Fibroblast of the conjunctiva (primary cell): ENCODE measurements at regions not wholly inside any gene's neighbourhood (a gene's known extent, or its start where the extent isn't known, plus 50 kb on each side); places are given as distances from the start of the nearest gene placed in this dataset.
"Not testable (repeated sequence)": the region's sequence is repeated elsewhere in the genome, so short reads cannot be mapped to it uniquely, and the experiment has no call there.

Experiments
- DNase-seq: peaks from one replicate; pipeline ENCODE4 v3.0.0-alpha.2; 2010; ENCODE audit warnings: low read depth

- DNase-seq = no peak
Observed at GRCh38 chr14:61167642-61168041, 113.5 kb downstream of the TMEM30B start.

- no peak for DNase-seq
Observed at GRCh38 chr14:61160798-61161197, 120.3 kb downstream of the TMEM30B start.

DNA sequence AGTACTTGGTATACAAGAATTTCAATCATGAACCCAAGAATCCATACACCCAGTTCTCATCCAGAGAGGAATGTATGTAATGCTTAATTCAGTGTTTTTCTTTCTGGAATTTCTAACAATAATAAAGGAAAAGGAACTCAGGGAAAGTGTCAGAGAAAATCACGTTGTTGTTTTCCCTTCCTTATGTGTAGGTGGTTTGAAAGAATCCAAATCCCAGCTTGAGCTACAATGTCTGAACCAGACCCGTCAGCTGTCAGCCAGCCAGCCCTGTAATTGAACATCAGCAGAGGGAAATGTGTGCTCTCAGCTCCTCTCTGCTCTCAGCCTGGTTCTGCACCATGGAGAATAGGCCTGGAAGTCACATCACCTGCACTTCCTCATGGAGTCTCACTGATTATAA, 126.5 kb downstream of the TMEM30B start:
- no peak for DNase-seq

DNA sequence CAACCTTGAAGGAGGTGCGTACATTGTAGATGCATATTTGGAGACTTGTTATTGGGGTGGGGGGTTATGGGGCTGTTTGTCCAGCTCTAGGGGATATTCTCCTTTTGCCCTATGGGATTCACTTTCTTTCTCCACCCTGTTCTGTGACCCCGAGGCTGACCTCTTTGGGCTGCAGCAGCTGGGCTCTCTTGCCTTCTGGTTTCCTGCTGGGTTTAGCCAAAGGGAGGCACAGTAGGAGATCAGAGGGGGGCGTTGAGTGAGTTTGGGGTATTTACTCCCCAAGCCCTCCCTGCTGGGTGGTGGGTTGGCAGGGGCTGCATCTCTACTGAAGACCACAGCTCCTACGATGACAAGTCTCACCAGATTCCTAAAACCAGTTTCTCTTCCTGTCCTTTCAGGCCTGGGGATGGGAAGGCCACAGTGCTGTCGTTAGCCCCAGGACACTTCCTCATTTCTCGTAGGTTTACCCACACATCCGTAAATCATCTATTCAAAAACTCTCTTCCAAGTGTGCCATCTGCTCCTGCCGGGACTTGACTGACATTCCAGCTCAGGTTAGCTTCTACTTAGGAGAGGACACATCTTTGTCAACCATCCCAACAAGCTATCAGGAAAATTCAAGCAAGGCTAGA, 127.1 kb downstream of the TMEM30B start:
- no peak for DNase-seq

DNA sequence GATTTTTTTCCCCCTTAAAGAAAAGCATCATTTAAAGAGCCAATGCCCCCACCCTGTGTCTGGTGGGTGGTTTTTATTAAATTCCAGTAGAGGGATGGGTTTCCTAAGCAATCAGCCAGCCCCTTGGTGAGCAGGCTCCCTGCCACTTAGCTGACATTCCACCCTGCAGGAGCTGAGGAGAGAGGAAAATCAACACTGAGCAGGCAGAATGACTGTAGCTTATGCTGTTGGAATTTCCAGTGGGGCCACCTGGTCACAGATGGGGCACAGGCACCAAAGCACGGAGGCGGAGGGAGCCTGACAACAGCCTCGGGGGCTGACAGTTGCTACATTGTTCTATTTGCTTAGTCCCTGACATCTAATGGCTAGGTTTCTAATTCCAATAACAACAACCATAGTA, 127.7 kb downstream of the TMEM30B start:
- DNase-seq = no peak

DNA sequence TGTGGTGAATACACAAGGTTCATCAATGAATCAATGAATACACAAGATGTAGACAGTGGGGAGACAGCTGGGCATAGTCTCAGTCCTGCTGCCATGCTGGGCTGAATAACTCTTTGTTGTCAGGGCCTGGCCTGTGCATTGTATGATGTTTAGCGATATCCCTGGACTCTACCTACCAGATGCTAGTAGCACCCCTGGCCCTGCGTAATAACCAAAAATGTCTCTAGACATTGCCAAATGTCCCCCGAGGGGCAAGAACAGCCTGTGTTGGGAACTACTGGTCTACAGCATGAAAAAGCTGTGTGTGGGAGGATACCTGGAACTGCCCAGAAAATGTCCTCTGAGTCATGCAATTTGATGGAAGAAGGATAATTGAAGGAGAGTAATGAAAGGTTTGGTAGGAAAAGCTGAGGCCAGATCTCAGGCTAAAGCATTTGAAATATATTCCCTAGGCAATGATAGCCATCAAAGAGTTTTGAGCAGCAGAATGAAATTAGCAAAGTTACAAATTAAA, 128.2 kb downstream of the TMEM30B start:
- no peak for DNase-seq

DNA sequence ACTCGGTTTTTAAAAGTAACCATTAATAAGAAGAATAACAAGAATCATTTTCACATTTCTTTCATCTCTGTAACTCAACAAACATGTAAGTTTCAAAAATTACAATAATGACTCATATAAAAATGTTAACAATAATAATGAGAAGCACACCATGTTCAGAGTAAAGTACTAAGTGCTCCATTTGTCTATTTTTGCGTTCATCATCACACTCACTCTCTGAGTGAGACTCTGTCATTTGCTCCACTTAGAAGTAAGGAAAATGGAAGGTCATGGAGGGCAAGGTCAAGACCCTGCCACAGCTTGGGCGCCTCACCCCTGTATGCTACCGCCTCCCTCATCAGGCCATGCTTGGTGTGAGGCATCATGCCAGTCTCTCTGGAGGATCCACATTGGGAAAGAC, 129.9 kb downstream of the TMEM30B start:
- DNase-seq = peak; percentile 67

GRCh38 chr14:61150851-61151250, 130.3 kb downstream of the TMEM30B start:
- peak; percentile 87 for DNase-seq

- DNase-seq = no peak
Observed at GRCh38 chr14:61149896-61150295, 131.2 kb downstream of the TMEM30B start.

GRCh38 chr14:61148742-61149350, 132.3 kb downstream of the TMEM30B start:
- no peak for DNase-seq

DNA sequence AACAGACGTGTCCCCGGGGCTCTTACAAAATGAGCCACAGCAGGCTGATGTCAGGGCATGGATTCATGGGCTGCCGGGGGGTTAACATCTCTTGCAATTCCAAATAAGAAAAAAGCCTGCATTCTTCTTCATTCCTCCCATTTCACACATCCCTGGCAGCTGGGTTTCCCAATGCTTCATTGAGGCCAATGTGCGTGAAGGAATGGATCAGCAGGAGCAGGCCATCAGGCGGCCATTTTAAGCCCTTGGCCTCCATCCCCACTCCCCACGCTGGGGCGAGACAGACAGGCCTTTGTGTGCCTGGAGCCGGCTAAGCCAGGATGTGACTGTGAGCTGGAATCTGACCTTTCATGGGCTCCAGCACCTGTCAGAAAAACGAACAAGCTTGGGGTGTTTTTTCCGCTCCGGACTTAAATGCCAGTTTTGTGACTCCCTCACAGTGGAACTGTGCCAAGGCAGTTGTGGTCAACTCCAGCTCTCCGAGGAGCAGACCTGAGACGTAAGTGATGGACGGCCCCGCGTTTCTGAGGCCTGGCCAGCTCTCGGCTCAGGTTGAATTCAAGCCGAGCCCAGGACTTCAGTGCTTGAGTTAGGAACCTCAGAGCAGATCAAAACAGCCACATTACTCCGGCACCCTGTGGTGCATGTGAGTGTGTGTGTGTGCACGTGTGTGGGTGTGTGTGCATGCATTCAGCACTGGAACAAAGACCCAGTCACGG, 133.1 kb downstream of the TMEM30B start:
- DNase-seq = peak; percentile 76

DNA sequence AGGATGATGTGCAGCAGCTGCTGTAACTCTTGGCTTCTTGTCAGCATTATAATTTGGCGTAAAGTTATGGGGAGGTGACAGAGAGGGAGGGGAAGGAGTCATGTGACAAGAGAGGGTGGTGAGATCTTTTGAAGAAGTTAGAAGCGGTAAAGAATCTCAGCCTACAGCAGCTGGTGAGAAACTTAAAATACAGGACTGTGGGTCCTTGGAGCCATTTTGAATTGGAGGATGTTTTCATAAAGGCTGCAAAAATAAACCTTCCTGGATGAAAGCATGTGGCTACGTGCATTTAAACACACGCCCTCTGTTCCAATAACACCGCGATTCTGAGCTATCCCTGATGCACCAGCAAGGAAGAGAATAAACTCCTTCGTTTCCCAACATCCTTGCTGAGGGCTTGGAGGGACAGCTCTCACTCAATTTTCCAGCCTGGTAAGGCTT, 133.7 kb downstream of the TMEM30B start:
- peak; percentile 47 for DNase-seq

GRCh38 chr14:61146899-61147298, 134.2 kb downstream of the TMEM30B start:
- DNase-seq = no peak

DNA sequence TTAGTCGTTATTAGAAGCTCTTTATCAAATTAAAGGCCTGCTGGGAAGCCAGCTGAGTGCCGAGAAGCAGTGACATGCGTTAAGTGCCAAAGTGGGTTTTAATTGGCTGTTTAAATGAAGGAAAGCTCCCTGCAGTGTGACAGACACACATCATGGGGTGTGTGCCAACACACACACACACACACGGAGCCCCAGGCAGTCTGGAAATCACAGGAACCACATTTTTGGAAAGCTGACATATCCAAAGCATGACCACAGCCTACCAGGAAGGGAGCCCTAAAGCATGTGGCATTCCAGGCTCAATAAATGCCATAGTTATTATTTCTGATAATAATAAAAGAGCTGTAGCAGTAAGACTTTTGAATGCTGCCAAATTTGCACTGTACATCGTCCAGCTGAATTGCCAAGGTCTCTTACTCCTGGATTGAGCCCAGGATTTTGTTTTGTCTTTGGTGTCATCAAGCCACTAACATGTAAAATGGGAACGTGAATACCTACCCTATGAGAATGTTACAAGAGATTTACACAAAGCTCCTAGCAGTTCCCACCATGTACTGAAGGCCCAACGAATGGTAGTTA, 135.1 kb downstream of the TMEM30B start:
- peak; percentile 77 for DNase-seq

DNA sequence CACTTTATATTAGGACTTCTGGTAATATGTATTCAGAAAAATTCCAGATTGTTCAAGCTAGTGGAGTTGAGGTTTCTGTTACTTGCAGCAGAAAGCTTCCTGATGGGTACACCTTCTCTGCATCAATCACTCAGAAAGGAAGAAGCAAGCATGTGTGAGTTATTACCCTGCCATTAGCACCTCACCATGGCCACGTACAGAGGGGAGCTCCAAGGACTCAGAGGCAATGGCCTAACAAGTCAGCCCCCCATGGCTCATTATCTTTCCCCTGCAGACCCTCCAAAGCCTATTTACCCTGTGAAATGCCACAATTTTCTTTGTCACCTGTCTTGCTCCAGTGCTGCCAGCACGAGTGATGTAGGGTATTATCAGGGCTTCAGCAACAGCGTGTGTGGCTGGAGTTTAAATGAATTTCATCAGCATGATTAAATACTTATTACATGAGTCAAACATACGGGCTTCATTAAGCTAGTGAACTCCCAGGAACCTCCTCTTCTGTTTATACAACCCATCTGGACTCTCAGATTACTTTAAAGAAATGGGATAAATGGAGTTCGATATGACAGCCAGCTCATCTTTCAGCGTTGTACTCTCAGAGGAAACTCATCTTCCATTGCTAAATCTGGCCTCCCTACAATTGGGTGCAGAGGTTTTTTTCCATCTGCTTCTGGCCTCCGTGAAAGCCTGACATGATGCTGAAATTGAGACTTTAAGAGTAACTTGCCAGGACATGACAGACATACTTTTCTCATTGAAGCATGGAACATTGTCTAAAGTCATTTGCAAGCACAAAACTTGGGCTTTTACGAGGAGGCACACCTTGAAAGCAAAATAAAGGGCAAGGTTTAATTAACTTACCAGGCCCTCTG, 135.9 kb downstream of the TMEM30B start:
- peak; percentile 97 for DNase-seq

GRCh38 chr14:61144117-61145033, 136.8 kb downstream of the TMEM30B start:
- DNase-seq = not testable (repeated sequence)

- peak; percentile 24 for DNase-seq
Observed at GRCh38 chr14:61140872-61141271, 140.3 kb downstream of the TMEM30B start.

DNA sequence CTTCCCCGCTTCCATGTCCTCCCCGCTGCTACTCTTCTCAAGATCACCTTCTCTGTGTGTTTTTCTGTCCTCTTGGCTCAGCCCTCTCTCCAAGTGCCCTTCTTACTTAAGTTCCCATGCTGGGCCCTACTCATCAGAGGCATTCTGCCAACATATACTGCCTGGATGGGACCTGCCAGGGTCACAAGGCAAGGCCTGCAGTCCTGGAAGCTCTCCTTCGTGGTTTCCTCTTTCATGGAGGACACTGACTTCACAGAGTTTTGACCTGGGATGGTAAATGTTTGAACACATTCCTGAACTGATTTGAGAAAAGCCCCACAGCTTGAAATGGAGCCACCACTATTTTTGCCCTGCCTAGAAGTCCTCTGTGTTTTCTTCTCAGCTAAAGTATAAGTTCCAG, 140.9 kb downstream of the TMEM30B start:
- no peak for DNase-seq

- DNase-seq = no peak
Observed at GRCh38 chr14:61139006-61139599, 142.0 kb downstream of the TMEM30B start.

GRCh38 chr14:61132894-61133293, 148.2 kb downstream of the TMEM30B start:
- no peak for DNase-seq
